ENCODE measurements at regions not wholly inside any gene's neighbourhood (a gene's known extent, or its start where the extent isn't known, plus 50 kb on each side); places are given as distances from the start of the nearest gene placed in this dataset.
A peak's percentile ranks its signal among the peaks of the same experiment; 100 is the strongest.

GRCh38 chr15:35311615-35312014 lies 226.5 kb upstream of the NANOGP8 start:
- DNase-seq (ENCODE audit: low spot score): no peak
- Histone ChIP-seq H3K9me3 (ENCODE audit: low read depth) (no peaks in the 10 kb centered on the region), H3K27ac (no peak overlapping the region), H3K36me3 (replicated peaks; ENCODE audit: insufficient read depth, low read depth) (no peaks in the 10 kb centered on the region), H3K9me2 (replicated peaks; ENCODE audit: insufficient read depth) (no peaks in the 10 kb centered on the region), H3K79me2 (no peaks in the 10 kb centered on the region), H3K4me2 (no peak overlapping the region), H3K4me1 (ENCODE audit: insufficient read depth) (peaks cover 18% of the 10 kb centered on the region), H3K4me3 (no peak overlapping the region), H3K27me3 (no peaks in the 10 kb centered on the region), H2AFZ (no peak overlapping the region), H4K20me1 (ENCODE audit: insufficient read depth, poor library complexity, severe bottlenecking) (no peaks in the 10 kb centered on the region)
- WGBS (ENCODE audit: low lambda C conversion rate, missing lambda C conversion rate): 87% methylated on average over 3 of the region's 3 CpGs
- TF ChIP-seq EZH2 (IDR thresholded peaks at IDR 0.05; ENCODE audit: borderline replicate concordance) (no peak), CTCF (IDR thresholded peaks at IDR 0.05; ENCODE audit: poor library complexity) (no peak), EZH2phosphoT487 (IDR thresholded peaks at IDR 0.05; ENCODE audit: low read depth, severe bottlenecking, unreplicated experiment) (no peak)

GRCh38 chr15:35309886-35310285 lies 224.8 kb upstream of the NANOGP8 start:
- Histone ChIP-seq H3K4me1 (ENCODE audit: insufficient read depth) (peaks cover 18% of the 10 kb centered on the region), H3K9me3 (ENCODE audit: low read depth) (no peaks in the 10 kb centered on the region), H3K9me2 (replicated peaks; ENCODE audit: insufficient read depth) (no peaks in the 10 kb centered on the region), H3K4me3 (no peak overlapping the region), H3K79me2 (no peaks in the 10 kb centered on the region), H3K36me3 (replicated peaks; ENCODE audit: insufficient read depth, low read depth) (no peaks in the 10 kb centered on the region), H3K27ac (peak overlapping the region; percentile 42), H4K20me1 (ENCODE audit: insufficient read depth, poor library complexity, severe bottlenecking) (no peaks in the 10 kb centered on the region), H3K27me3 (no peaks in the 10 kb centered on the region), H3K4me2 (no peak overlapping the region), H2AFZ (no peak overlapping the region)
- TF ChIP-seq CTCF (IDR thresholded peaks at IDR 0.05; ENCODE audit: poor library complexity) (no peak), EZH2 (IDR thresholded peaks at IDR 0.05; ENCODE audit: borderline replicate concordance) (no peak)
- 85% methylated on average over 3 of the region's 3 CpGs for WGBS (ENCODE audit: low lambda C conversion rate, missing lambda C conversion rate)
- DNase-seq (ENCODE audit: low spot score): no peak

- no peak overlapping the region for H2AFZ ChIP-seq
- peak overlapping the region; percentile 15 for H3K4me2 ChIP-seq
- peak; percentile 76 for DNase-seq (ENCODE audit: low spot score)
- H3K79me2 ChIP-seq: no peaks in the 10 kb centered on the region
- 10% methylated on average over 2 of the region's 2 CpGs for WGBS (ENCODE audit: low lambda C conversion rate, missing lambda C conversion rate)
- TF ChIP-seq CTCF (IDR thresholded peaks at IDR 0.05; ENCODE audit: poor library complexity): no peak
- no peak for TF ChIP-seq EZH2phosphoT487 (IDR thresholded peaks at IDR 0.05; ENCODE audit: low read depth, severe bottlenecking, unreplicated experiment)
- no peak for TF ChIP-seq EZH2 (IDR thresholded peaks at IDR 0.05; ENCODE audit: borderline replicate concordance)
- H3K4me1 ChIP-seq (ENCODE audit: insufficient read depth): peaks cover 18% of the 10 kb centered on the region
- H3K9me2 ChIP-seq (replicated peaks; ENCODE audit: insufficient read depth): no peaks in the 10 kb centered on the region
- peak overlapping the region; percentile 42 for H3K27ac ChIP-seq
- no peaks in the 10 kb centered on the region for H4K20me1 ChIP-seq (ENCODE audit: insufficient read depth, poor library complexity, severe bottlenecking)
- no peaks in the 10 kb centered on the region for H3K9me3 ChIP-seq (ENCODE audit: low read depth)
- H3K4me3 ChIP-seq: no peak overlapping the region
- no peaks in the 10 kb centered on the region for H3K36me3 ChIP-seq (replicated peaks; ENCODE audit: insufficient read depth, low read depth)
- H3K27me3 ChIP-seq: no peaks in the 10 kb centered on the region
Measured at GRCh38 chr15:35308802-35309201, 223.7 kb upstream of the NANOGP8 start.

- H3K4me3 ChIP-seq: no peak overlapping the region
- H3K9me2 ChIP-seq (replicated peaks; ENCODE audit: insufficient read depth): no peaks in the 10 kb centered on the region
- 95% methylated on average over 1 of the region's 1 CpG for WGBS (ENCODE audit: low lambda C conversion rate, missing lambda C conversion rate)
- no peaks in the 10 kb centered on the region for H3K9me3 ChIP-seq (ENCODE audit: low read depth)
- H3K4me1 ChIP-seq (ENCODE audit: insufficient read depth): peaks cover 18% of the 10 kb centered on the region
- no peak for DNase-seq (ENCODE audit: low spot score)
- H3K36me3 ChIP-seq (replicated peaks; ENCODE audit: insufficient read depth, low read depth): no peaks in the 10 kb centered on the region
- no peaks in the 10 kb centered on the region for H3K79me2 ChIP-seq
- TF ChIP-seq EZH2phosphoT487 (IDR thresholded peaks at IDR 0.05; ENCODE audit: low read depth, severe bottlenecking, unreplicated experiment) (no peak), CTCF (IDR thresholded peaks at IDR 0.05; ENCODE audit: poor library complexity) (no peak), EZH2 (IDR thresholded peaks at IDR 0.05; ENCODE audit: borderline replicate concordance) (no peak)
- H3K27ac ChIP-seq: peak overlapping the region; percentile 36
- no peak overlapping the region for H3K4me2 ChIP-seq
- no peaks in the 10 kb centered on the region for H4K20me1 ChIP-seq (ENCODE audit: insufficient read depth, poor library complexity, severe bottlenecking)
- H2AFZ ChIP-seq: no peak overlapping the region
- H3K27me3 ChIP-seq: no peaks in the 10 kb centered on the region
Measured at GRCh38 chr15:35307676-35308075, 222.6 kb upstream of the NANOGP8 start.
